ENCODE measurements at regions not wholly inside any gene's neighbourhood (a gene's known extent, or its start where the extent isn't known, plus 50 kb on each side); places are given as distances from the start of the nearest gene placed in this dataset.
"Not testable (repeated sequence)": the region's sequence is repeated elsewhere in the genome, so short reads cannot be mapped to it uniquely, and the experiment has no call there.

DNA sequence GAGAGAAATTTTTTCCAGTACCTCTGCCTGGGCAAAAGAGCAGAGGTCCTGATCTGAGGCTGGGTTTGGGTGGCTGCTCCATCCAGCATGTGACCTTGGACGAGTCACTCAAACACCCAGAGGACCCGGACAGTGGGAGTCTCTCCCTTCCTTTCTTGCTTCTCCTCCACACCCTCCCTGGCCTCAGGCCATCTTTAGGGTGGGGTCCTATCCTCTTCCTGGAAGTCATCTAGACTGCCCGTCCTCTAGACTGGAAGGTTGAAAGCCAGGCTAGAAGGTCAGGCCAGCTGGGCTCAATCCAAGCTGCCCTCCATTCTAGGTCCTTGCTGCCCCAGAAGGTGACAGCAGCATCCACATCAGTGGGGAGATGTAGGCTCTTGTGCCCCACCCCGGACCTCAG, 599.5 kb downstream of the MATN1 start:
- DNase-seq (ENCODE audit: low read depth), result no peak

DNA sequence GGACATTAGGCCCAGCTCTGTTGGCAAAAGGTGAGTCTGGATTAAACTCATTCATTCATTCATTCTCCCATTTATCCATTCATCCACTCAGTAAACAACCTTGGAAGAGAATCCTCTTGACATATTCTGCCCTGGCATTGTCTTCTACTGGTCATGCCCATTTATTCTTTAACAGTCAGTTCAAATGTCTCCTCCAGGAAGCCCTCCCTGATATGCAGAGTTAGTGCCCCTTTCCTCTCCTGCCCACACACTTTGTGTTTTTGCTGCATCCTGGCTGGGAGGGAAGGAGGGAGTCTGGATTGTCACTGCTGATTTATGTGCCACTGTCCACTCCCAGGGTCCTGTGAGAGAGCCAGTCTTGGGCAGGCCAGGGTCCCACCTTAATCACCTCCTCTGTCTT, 600.3 kb downstream of the MATN1 start:
- DNase-seq (ENCODE audit: low read depth), result no peak

DNA sequence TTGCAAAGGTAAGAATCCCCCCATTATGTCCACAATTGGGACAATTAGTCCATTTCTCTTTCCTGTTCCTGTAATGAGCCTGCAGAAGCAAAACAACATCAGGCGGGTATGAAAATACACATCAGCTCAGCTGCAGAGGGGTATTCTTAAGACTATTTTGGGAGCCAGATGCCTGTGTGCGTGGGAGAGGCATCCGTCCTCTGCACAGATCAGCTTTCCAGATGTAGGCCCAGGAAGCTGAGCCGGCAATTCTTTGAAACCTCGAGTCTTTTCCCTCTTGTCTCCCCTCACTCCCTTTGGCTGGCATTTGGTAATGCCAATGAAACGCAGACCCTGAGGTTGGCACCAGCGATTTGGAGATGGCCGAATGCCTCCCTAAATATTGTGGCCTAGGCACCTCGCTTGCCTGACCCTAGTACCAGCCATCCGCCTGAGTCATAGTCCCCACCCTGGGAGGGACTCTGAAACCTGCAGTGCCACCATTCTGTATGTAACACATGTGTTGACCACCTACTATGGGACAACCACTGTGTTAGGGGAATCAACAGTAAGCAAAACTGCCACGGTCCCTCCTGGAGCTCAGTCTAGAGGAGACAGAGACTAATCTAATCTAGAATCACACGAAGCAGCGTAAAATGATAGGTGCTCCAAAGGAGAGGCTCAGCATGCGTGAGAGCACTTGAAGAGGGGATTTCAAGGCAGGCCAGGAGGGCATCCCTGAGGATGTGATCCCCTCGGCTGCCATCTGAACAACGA, 603.0 kb downstream of the MATN1 start:
- DNase-seq (ENCODE audit: low read depth), result no peak

DNA sequence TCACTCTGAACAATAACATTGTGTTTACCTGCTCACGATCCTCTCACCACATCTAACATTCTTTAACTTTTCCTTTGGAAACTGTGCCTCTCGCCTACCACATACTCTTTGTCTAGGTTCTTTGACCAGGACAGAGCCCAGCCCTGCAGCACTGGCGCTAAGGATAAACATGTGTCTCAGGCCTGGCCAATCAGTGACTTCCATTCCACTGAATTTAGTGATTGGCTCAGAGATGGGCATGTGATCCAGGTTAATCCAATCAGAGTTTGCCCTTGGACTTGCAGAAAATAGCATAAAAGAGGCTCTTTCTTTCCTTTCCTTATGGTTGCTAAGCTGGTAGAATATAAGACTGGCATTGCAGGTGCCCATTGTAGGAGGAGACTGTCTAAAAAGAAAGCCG, 605.7 kb downstream of the MATN1 start:
- DNase-seq (ENCODE audit: low read depth), result no peak

DNA sequence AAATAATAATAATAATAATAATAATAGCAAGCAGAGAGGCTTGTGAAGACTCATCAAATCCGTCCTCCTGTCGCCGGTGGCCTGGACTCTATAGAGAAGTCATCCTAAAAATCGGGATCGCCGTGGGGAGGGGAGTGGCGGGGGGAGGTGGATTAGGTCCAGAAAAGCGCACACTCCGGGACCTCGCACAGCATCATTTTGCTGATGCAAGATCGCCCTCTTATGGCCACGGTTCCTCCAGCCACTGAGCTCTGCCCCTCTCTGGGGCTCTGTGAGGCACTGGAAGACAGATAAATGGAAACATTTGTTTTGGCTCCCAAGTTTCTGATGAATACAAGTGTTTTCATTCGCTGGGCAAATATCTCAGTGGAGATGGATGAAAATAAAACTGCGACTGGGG, 612.0 kb downstream of the MATN1 start:
- DNase-seq (ENCODE audit: low read depth), result no peak

DNA sequence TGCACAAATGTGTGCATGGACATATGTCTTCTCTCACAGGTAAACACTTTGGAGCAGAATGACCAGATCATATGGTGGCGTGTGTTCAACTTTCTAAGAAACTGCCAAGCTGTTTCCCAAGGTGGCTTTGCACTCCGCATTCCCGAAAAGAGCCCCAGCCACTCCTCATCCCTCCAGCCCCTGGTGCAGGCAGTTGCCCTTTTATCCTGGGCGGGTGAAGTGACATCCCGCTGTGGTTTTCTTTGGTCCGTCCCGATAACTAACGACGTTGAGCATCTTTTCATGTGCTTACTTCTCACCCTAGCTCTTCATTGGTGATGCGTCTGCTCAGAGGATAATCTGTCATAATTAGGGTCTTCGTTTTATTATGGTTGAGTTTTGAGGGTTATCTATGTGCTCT, 612.5 kb downstream of the MATN1 start:
- no peak for DNase-seq (ENCODE audit: low read depth)

DNA sequence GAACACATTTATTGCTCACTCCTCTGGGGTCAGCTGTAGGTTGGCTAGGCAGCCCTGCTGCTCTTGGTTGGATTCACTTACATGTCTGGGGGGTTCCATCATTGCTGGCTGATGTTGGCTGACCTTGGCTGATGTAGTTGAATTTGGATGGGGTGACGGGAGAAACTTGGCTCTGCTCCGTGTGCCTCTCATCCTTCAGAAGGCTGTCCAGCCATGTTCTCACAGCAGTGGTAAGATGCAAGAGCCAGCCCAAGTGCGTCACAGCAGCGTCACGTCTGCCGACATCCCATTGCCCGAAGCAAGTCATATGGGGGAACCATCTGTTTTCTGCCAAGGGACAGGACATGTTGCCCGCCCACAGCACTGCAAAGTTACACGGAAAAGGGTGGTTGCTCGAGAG, 613.5 kb downstream of the MATN1 start:
- DNase-seq (ENCODE audit: low read depth), result no peak

DNA sequence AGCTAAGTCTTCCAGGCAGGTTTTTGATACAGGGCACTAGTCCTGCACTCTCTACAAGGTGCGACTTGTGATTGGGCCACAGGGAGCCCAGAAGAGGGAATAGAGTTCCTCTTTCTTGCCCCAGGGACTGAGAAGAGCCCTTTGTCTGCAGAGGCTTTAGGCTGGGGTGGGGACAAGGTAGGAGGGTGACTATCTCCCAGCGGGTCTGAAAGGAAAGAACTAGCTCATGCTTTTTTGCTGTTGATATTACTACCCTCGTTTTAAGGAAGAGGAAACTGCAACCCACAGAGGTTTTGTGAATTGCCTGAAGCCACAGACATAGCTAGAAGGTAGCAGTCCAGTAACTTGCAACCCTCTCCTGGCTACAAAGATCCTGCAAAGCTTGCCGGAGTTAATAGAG, 615.2 kb downstream of the MATN1 start:
- no peak for DNase-seq (ENCODE audit: low read depth)

DNA sequence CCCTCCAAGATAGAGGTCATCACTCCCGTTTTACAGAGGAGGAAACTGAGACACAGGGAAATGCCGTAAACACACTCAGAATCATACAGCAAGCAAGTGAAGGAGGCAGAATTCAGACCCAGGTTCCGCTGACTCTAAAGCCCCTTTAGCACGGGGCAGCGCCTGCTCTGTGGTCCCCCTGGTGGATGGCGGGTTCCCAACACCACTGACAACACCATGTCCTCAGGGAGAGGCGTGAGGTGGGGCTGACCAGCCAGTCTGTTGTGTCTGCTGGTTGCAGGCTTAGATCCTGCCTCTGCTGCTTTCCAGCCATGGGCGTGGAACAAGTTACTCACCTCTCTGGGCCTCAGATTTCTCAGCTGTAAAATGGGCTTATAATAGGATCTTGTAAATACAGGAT, 617.3 kb downstream of the MATN1 start:
- DNase-seq (ENCODE audit: low read depth), result no peak

DNA sequence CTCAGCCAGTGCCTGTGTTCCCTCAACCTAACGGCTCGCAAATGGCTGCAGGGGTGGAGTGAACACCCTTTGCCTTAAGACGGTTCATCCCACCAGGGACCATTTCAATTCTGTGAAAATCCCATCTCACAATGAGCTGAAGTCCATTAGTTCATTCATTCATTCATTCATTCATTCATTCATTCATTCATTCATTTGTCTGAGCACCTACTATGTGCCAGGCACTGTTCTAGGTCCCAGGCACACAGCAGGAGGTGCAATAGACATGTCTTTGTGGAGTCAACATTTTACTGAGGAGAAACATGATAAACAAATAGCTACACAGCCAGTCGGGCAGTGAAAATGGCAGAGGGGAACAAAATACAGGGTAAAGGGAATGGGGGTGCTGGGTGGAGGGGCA, 618.8 kb downstream of the MATN1 start:
- no peak for DNase-seq (ENCODE audit: low read depth)

DNA sequence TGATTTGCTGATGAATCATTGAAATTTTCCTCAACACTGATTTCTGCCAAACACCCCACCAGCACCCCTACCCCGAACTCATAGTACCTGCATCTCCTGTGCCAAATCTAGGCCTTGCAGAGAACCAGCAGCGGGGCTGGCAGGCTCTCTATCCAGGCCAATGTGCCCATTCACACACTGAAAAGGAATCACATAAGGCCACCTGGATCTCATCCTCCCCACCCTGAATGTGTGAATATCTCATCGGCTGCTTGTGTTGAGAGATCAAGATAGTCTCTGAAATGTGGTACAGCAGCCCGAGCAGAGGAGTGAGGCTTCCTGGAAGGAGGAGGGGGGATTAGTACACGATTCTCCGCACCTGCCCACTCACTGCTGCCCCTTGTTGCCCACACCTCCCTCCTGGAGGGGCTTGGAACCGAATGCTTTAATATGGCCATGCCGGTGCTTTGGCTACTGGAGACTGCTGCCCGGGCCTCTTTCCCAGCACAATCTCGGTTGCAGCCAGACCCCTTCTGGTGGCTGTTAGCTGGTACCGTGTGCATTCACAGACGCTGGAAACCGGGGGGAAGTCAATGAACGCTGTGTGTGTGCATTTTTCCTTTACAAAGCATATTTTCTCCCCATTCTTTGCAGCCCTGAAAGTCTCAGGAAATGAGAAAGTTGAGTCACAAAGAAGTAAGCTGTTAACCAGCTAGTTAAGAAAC, 619.5 kb downstream of the MATN1 start:
- no peak for DNase-seq (ENCODE audit: low read depth)

DNA sequence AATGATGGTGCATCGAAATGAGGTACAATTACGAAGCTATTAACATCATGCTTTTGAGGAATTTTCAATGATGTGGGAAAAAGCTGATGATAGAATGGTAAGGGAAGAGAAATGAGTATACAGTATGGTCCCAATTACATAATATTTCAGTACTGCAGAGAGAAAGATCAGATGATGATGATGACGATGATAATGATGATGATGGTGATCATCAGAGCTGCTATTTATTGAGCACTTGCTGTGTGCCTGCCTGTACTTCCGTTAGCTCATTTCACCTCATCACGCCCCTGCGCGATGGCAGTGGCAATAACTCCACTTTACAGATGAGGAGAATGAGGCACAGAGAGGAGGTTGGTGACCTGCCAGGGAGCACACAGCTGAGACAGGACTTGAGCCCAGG, 620.8 kb downstream of the MATN1 start:
- DNase-seq (ENCODE audit: low read depth), result no peak

DNA sequence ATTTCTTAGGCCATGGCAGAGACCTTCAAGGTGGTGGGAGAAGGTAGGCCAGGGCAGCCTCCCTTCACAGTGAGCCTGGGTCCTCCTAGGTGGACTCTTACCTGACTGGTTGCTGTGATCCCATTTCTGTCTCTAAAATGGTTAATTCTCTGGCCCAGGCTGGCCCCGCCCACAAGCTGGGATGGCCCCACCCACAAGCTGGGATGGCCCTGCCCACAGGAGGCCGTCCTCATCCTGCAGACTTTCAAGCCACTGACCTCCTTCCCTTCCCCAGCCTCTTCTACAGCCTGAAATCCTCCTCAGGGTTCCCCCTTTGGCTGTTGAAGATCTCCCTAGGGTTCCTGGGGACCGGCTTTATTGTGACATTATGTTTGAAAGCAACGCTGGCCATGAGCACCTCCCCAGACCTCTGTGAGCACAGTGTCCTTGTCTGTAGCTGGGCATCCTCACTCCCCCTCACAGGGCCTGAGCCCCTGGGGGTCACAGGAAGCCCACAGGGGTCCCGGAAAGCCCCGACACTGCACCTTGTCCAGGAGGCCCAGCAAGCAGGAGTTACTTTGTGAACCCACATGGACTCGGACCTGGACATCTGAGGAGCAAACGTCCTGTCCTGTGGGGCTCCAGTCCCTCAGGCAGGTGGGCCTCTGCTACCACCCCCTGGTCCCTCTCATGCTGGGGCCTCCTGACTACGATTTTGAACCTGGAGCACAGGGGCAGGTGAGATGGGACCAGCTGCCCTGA, 621.7 kb downstream of the MATN1 start:
- DNase-seq (ENCODE audit: low read depth), result no peak

DNA sequence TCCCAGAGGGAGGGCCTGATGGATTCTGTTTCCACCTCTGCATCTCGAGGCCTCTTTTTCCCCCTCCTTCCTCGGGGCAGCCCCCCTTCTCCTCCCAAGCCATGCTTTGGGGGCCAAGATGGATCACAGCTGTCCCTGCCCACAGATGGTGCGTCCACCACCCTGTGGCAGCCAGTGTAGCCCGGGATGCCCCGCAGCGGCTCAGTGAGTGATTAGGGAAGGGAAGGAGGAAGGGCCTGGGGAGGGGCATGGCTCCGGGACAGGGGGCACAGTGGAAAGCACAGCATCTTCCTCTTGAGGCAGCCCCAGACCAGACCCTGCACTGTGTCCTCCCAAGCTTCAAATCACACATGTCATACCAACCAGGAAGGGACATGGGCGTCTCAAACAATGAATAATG, 622.4 kb downstream of the MATN1 start:
- DNase-seq (ENCODE audit: low read depth), result no peak

DNA sequence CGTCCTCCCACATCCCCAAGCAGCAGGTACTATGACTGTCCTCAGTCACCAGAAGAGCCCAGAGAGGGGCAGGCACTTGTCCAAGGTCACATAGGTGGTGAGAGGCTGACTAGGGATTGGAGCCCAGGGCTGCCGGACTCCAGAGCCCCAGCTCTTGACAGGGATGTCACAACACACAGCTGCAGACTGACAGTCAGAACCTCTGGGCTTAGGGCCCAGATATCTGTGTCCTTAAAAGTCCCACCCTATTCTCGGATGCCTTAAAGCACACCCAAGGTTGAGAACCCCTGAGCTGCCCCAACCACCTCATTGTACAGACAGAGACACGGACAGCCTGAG, 622.9 kb downstream of the MATN1 start:
- DNase-seq (ENCODE audit: low read depth), result no peak

DNA sequence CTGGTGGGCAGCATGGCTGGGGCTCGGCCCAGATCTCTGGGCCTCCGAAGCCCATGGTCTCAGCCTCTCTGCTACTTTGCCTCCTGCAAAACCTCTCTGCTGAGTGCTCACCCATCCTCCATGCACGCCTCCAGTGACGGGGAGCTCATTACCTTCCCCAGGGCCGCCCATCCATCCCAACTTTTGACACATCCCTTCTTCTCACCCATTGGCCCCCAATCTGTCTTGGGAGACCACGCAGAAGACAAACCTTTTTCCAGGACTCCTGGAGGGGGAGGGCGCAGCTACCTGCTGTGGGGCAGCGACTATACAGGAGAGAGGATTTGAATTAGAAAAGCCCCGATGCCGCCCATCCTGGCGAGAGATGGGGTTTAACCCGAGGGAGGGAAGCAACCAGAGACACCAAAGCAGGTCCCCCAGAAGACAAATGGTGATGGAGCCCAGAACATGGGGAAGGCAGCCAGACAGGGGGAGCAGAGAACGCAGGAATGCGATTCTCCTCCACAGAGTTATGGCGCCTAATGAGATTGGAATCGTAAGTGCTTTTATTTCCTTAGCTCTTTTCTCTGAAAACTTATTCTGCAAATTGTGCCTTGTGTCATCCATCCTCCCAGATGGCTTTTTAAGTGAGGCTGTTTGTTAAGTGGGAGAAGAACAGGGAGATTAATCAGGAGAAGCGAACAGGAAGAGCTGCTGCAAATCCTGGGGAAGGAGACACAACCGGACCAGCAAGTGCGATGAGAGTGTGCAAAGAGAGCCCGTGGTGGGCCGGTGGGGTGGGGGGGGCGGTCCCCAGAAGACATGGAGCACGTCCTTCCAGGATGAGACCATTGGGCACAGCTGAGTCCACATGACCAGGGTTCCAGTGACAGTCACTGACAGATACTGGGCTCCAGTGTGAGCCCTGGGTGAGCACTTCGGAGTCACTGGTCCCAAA, 623.5 kb downstream of the MATN1 start:
- DNase-seq (ENCODE audit: low read depth), result no peak

DNA sequence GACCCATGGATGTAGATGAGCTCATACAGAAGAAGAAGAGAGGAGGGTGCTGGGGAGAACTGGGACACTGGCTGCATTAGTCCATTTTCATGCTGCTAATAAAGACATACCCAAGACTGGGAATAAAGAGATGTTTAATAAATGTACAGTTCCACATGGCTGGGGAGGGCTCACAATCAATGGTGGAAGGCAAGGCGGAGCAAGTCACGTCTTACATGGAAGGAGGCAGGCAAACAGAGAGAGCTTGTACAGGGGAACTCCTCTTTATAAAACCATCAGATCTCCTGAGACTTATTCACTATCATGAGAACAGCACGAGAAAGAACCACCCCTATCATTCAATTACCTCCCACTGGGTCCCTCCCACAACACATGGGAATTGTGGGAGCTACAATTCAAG, 625.5 kb downstream of the MATN1 start:
- not testable (repeated sequence) for DNase-seq (ENCODE audit: low read depth)

DNA sequence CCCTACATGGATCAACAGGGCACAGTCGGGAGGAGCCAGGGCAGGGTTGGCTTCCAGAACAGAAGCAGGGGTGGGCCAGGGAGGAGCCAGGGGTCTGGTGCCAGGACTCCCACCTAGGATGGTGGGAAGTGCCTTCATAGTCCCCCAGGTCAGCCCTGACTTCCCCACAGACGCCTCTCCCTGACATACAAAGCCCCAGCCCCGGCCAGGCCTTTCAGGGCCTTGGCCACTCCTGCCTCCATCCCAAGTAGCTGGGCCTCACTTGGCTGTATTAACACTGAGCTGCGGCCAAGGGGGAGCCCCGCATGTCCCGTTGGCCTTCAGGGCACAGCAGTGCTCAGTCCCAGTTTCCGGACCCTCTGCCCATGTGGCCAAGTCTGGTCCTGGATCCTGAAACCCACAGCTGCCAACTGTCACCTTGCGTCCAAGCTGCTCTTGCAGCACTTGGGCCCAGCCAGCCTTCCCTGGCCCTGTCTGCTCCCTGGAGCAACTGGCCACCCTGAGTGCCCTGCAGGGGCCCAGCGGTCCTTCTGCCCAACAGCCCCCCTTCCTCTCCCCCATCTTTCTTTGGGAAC, 627.8 kb downstream of the MATN1 start:
- no peak for DNase-seq (ENCODE audit: low read depth)

DNA sequence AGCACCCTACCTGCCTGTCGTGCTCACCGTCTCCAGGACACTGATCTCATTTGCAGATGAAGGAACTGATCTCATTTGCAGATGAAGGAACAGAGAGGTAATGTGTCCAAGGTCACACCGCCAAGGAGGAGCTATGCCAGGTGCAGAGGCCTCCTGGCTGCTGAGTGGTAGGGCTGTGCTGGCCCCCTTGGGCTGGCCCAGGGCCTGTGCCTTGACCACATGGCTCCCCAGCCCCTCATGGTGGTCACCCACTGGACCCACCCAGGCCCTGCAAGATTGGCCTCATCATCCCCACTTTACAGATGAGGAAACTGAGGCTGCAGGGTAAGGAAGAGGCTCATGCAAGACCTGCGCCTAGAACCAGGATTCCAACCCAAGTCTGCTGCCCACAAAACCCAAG, 628.3 kb downstream of the MATN1 start:
- DNase-seq (ENCODE audit: low read depth), result no peak

DNA sequence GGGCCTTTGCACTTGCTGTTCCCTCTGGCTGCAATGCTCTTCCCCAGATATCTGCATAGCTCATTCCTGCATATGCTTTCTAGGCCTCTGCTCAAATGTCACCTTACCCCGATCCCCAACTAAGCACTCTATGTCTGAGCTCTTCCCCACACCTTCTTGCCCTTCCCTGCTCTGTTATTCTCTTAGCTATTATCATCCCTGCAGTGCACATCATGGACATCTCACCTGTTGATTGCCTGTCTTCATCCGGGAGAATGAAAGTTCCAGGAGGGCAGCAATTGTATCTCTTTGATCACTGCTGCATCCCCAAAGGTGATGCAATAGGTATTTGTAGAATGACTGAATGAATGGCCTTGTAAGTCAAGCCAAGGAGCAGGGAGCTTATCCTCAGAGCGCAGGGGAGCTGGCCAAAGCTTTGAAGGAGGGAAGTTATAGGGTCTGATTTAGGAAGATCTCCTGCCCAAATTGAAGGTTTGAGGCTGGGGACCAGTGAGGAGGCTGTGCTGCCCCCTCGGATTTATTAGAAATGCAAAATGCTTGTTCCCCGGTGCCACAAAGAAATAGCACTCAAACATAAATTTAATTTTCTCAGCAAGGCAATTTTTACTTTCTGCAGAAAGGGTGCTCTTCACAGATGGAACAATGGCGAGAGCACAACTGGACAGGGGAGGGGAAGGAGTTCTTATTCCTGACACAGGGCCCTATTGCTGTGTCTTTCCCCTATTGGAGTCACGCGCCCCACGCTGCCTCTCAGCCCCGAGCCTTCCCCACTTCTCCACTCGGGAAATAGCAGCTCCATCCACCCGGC, 631.1 kb downstream of the MATN1 start:
- DNase-seq (ENCODE audit: low read depth), result no peak
